ENCODE measurements at regions not wholly inside any gene's neighbourhood (a gene's known extent, or its start where the extent isn't known, plus 50 kb on each side); places are given as distances from the start of the nearest gene placed in this dataset.

GRCh38 chr4:166228112-166228511 lies 355.1 kb downstream of the TLL1 start:
- TF ChIP-seq CTCF (IDR thresholded peaks at IDR 0.05) (no peak), POLR2A (IDR thresholded peaks at IDR 0.05) (no peak)
